HCT116 (cell line): ENCODE measurements at regions not wholly inside any gene's neighbourhood (a gene's known extent, or its start where the extent isn't known, plus 50 kb on each side); places are given as distances from the start of the nearest gene placed in this dataset.

Experiments used
- EZH2 ChIP-seq: fragments of 200-600 bp; sonication (generic); IDR thresholded peaks from 2 replicates; pipeline ENCODE4 v1.6.1; 2017; ENCODE audit warnings: antibody characterized with exemption, mixed run types
- EZH2phosphoT487 ChIP-seq: fragments of 200-600 bp; IDR thresholded peaks from 2 replicates; pipeline ENCODE4 v1.6.1; 2018; ENCODE audit warnings: antibody characterized with exemption, borderline replicate concordance
- JUND ChIP-seq: IDR thresholded peaks from 2 replicates; pipeline ENCODE4 v1.6.1; 2012
- POLR2A ChIP-seq: IDR thresholded peaks from 2 replicates; pipeline ENCODE4 v1.7.0; 2011; ENCODE audit warnings: borderline replicate concordance; ENCODE audit not compliant: insufficient read depth, insufficient read length; ENCODE audit errors: extremely low read depth
- POLR2AphosphoS5 ChIP-seq: IDR thresholded peaks from 2 replicates; pipeline ENCODE4 v1.6.1; 2011; ENCODE audit warnings: mild to moderate bottlenecking, low read depth, low read length, moderate library complexity
- RAD21 ChIP-seq: IDR thresholded peaks from 2 replicates; pipeline ENCODE4 v1.6.1; 2012; ENCODE audit warnings: low read depth, mild to moderate bottlenecking
- SP1 ChIP-seq: IDR thresholded peaks from 2 replicates; pipeline ENCODE4 v1.6.1; 2012; ENCODE audit warnings: low read depth
- TCF7L2 ChIP-seq: IDR thresholded peaks from 2 replicates; pipeline ENCODE4 v1.7.0; 2011; ENCODE audit warnings: borderline replicate concordance, inconsistent platforms; ENCODE audit not compliant: insufficient read depth, insufficient read length; ENCODE audit errors: extremely low read depth
- TF ChIP-seq, protein P1 (sequence below), 3 experiments: fragments of 200-600 bp in 1 of 3; sonication (generic) in 1 of 3; IDR thresholded peaks in 2 of 3; conservative IDR thresholded peaks in 1 of 3; 2 replicates each; pipeline ENCODE4 v1.5.1; 2012 to 2017; ENCODE audit warnings: low read depth in 2 of 3, low read length in 2 of 3, antibody characterized with exemption in 1 of 3, borderline replicate concordance in 1 of 3, control low read depth in 1 of 3, mild to moderate bottlenecking in 1 of 3, mixed read lengths in 1 of 3, mixed run types in 1 of 3, moderate library complexity in 1 of 3; ENCODE audit not compliant: insufficient read depth in 1 of 3
- TF ChIP-seq, protein P2 (sequence below): IDR thresholded peaks from 2 replicates; pipeline ENCODE4 v1.6.1; 2012
- TF ChIP-seq, protein P3 (sequence below): IDR thresholded peaks from 2 replicates; pipeline ENCODE4 v1.6.1; 2012; ENCODE audit warnings: low read depth

DNA sequence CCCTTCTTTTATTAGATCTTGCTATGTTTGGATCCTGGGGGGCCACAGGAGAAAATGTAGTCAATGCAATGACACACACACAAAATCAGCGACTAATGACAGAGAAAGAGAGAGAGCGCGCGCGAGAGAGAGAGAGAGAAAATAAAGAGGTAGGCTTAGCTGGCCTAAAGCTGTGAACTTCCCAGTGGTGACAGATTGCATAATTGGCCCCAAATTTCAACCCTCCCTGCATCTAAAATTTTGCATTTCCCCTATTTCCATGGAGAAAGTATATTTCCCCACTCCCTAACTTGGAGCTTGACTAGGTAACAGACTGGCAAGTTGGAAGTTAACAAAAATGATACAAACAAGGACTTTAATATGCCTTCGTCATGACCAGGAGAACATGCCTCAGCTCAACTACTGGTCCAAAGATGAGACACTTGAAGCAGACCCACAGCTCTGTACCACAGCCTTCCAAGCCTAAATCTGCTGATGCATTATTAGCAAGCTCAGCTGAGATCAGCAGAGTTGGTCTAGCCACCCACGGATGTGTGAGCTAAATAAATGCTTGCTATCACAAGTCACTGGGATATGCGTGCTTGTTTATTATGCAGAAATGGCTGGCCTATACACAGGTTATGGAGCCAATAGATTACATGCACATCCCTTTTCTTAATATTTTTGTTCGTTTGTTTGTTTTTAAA lies 118.1 kb upstream of the PRDM1 start:
- TF ChIP-seq, protein P1, sequence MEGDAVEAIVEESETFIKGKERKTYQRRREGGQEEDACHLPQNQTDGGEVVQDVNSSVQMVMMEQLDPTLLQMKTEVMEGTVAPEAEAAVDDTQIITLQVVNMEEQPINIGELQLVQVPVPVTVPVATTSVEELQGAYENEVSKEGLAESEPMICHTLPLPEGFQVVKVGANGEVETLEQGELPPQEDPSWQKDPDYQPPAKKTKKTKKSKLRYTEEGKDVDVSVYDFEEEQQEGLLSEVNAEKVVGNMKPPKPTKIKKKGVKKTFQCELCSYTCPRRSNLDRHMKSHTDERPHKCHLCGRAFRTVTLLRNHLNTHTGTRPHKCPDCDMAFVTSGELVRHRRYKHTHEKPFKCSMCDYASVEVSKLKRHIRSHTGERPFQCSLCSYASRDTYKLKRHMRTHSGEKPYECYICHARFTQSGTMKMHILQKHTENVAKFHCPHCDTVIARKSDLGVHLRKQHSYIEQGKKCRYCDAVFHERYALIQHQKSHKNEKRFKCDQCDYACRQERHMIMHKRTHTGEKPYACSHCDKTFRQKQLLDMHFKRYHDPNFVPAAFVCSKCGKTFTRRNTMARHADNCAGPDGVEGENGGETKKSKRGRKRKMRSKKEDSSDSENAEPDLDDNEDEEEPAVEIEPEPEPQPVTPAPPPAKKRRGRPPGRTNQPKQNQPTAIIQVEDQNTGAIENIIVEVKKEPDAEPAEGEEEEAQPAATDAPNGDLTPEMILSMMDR (IDR thresholded peaks at IDR 0.05 in 2 of 3, conservative IDR thresholded peaks at IDR 0.05 in 1 of 3; ENCODE audit: borderline replicate concordance in 1 of 3, insufficient read depth in 1 of 3, low read depth in 2 of 3, low read length in 2 of 3) = no peak
- TF ChIP-seq SP1 (no peak), JUND (no peak), TCF7L2 (no peak), POLR2A (no peak), POLR2AphosphoS5 (no peak), RAD21 (no peak), EZH2 (no peak), EZH2phosphoT487 (no peak)
- TF ChIP-seq, protein P2, sequence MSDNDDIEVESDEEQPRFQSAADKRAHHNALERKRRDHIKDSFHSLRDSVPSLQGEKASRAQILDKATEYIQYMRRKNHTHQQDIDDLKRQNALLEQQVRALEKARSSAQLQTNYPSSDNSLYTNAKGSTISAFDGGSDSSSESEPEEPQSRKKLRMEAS = no peak
- TF ChIP-seq, protein P3, sequence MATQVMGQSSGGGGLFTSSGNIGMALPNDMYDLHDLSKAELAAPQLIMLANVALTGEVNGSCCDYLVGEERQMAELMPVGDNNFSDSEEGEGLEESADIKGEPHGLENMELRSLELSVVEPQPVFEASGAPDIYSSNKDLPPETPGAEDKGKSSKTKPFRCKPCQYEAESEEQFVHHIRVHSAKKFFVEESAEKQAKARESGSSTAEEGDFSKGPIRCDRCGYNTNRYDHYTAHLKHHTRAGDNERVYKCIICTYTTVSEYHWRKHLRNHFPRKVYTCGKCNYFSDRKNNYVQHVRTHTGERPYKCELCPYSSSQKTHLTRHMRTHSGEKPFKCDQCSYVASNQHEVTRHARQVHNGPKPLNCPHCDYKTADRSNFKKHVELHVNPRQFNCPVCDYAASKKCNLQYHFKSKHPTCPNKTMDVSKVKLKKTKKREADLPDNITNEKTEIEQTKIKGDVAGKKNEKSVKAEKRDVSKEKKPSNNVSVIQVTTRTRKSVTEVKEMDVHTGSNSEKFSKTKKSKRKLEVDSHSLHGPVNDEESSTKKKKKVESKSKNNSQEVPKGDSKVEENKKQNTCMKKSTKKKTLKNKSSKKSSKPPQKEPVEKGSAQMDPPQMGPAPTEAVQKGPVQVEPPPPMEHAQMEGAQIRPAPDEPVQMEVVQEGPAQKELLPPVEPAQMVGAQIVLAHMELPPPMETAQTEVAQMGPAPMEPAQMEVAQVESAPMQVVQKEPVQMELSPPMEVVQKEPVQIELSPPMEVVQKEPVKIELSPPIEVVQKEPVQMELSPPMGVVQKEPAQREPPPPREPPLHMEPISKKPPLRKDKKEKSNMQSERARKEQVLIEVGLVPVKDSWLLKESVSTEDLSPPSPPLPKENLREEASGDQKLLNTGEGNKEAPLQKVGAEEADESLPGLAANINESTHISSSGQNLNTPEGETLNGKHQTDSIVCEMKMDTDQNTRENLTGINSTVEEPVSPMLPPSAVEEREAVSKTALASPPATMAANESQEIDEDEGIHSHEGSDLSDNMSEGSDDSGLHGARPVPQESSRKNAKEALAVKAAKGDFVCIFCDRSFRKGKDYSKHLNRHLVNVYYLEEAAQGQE = no peak
